GM18505 (cell line): ENCODE measurements at regions not wholly inside any gene's neighbourhood (a gene's known extent, or its start where the extent isn't known, plus 50 kb on each side); places are given as distances from the start of the nearest gene placed in this dataset.
"Not testable (repeated sequence)": the region's sequence is repeated elsewhere in the genome, so short reads cannot be mapped to it uniquely, and the experiment has no call there.

Source experiments
- ATAC-seq: cut with Tn5 transposase; IDR thresholded peaks from one replicate; pipeline ENCODE4 v1.9.1; 2021; ENCODE audit not compliant: unreplicated experiment
- POLR2A ChIP-seq: IDR thresholded peaks from 4 replicates; pipeline ENCODE4 v1.6.1; 2011; ENCODE audit warnings: borderline replicate concordance; ENCODE audit not compliant: insufficient read depth, insufficient read length; ENCODE audit errors: extremely low read depth

GRCh38 chr18:4961121-4961909 lies 235.7 kb downstream of the AKAIN1 start:
- no peak for TF ChIP-seq POLR2A
- no peak for ATAC-seq

GRCh38 chr18:4960578-4960977 lies 236.5 kb downstream of the AKAIN1 start:
- ATAC-seq = no peak
- no peak for TF ChIP-seq POLR2A

- ATAC-seq = no peak
Measured at GRCh38 chr18:4931209-4931608, 265.8 kb downstream of the AKAIN1 start.

GRCh38 chr18:4921548-4921947 lies 275.5 kb downstream of the AKAIN1 start:
- TF ChIP-seq POLR2A = no peak
- no peak for ATAC-seq

More at GRCh38 chr18:4931209-4931608, 265.8 kb downstream of the AKAIN1 start:
- TF ChIP-seq POLR2A = no peak

GRCh38 chr18:4917509-4917908 lies 279.5 kb downstream of the AKAIN1 start:
- not testable (repeated sequence) for ATAC-seq

GRCh38 chr18:4908328-4908727 lies 288.7 kb downstream of the AKAIN1 start:
- TF ChIP-seq POLR2A = no peak
- no peak for ATAC-seq

- ATAC-seq = no peak
- TF ChIP-seq POLR2A = no peak
Measured at GRCh38 chr18:4906856-4907255, 290.2 kb downstream of the AKAIN1 start.

GRCh38 chr18:4888251-4889040 lies 308.6 kb downstream of the AKAIN1 start:
- TF ChIP-seq POLR2A = no peak
- ATAC-seq = no peak

GRCh38 chr18:4878480-4878879 lies 318.6 kb downstream of the AKAIN1 start:
- ATAC-seq = no peak
- TF ChIP-seq POLR2A = no peak

GRCh38 chr18:4871197-4871596 lies 325.9 kb downstream of the AKAIN1 start:
- ATAC-seq = no peak
- no peak for TF ChIP-seq POLR2A

GRCh38 chr18:4870177-4870773 lies 326.8 kb downstream of the AKAIN1 start:
- no peak for TF ChIP-seq POLR2A
- no peak for ATAC-seq

- TF ChIP-seq POLR2A = no peak
- ATAC-seq = no peak
Measured at GRCh38 chr18:4869155-4869554, 327.9 kb downstream of the AKAIN1 start.

- no peak for ATAC-seq
- TF ChIP-seq POLR2A = no peak
Measured at GRCh38 chr18:4858379-4859127, 338.5 kb downstream of the AKAIN1 start.

GRCh38 chr18:4854671-4855070 lies 342.4 kb downstream of the AKAIN1 start:
- TF ChIP-seq POLR2A = no peak
- no peak for ATAC-seq
